ENCODE measurements at regions not wholly inside any gene's neighbourhood (a gene's known extent, or its start where the extent isn't known, plus 50 kb on each side); places are given as distances from the start of the nearest gene placed in this dataset.
"Not testable (repeated sequence)": the region's sequence is repeated elsewhere in the genome, so short reads cannot be mapped to it uniquely, and the experiment has no call there.

DNA sequence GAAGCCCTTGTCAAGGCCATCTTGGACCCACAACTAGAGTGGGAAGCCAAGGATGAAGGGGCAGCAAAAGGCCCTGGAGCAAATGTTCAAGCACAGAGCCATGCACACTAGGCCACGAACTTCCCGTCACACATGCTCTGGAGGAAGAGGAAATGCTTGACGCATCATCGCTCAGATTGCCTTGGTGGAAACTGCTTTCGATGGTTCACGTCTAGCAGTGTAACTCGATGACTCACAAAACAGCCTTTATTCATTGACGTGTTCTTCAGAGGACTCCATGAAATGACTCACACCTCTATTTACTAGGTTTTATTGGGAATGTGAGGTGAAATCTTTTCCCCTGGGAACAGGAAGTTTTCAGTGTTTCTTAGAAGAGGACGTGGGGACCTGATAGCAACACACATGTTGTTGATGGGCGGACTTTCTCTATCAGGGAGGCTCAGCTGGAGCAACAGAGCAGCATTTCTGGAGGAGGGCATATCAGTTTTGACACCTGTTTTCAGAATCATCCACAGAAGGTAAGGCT, 79.8 kb upstream of the FLT1 start:
- 35 to 83% methylated on average over 6 to 10 of the region's 10 CpGs for WGBS, 2 donors
- H3K36me3 ChIP-seq = no peaks in the 10 kb centered on the region
- H3K27ac ChIP-seq = peak overlapping the region in 1 of 4 donors; percentile 5
- TF ChIP-seq, protein P1, sequence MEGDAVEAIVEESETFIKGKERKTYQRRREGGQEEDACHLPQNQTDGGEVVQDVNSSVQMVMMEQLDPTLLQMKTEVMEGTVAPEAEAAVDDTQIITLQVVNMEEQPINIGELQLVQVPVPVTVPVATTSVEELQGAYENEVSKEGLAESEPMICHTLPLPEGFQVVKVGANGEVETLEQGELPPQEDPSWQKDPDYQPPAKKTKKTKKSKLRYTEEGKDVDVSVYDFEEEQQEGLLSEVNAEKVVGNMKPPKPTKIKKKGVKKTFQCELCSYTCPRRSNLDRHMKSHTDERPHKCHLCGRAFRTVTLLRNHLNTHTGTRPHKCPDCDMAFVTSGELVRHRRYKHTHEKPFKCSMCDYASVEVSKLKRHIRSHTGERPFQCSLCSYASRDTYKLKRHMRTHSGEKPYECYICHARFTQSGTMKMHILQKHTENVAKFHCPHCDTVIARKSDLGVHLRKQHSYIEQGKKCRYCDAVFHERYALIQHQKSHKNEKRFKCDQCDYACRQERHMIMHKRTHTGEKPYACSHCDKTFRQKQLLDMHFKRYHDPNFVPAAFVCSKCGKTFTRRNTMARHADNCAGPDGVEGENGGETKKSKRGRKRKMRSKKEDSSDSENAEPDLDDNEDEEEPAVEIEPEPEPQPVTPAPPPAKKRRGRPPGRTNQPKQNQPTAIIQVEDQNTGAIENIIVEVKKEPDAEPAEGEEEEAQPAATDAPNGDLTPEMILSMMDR (IDR thresholded peaks at IDR 0.05) = no peak
- no peak for TF ChIP-seq POLR2A (IDR thresholded peaks at IDR 0.05)
- H3K9me3 ChIP-seq = no peaks in the 10 kb centered on the region
- H3K4me3 ChIP-seq = no peak overlapping the region
- intact Hi-C loops (cut with DNase I) = no loop called here
- DNase-seq = no peak
- peaks cover 0 to 5% (median 0%) of the 10 kb centered on the region in 4 donors for H3K27me3 ChIP-seq
- H3K4me1 ChIP-seq = no peaks in the 10 kb centered on the region

DNA sequence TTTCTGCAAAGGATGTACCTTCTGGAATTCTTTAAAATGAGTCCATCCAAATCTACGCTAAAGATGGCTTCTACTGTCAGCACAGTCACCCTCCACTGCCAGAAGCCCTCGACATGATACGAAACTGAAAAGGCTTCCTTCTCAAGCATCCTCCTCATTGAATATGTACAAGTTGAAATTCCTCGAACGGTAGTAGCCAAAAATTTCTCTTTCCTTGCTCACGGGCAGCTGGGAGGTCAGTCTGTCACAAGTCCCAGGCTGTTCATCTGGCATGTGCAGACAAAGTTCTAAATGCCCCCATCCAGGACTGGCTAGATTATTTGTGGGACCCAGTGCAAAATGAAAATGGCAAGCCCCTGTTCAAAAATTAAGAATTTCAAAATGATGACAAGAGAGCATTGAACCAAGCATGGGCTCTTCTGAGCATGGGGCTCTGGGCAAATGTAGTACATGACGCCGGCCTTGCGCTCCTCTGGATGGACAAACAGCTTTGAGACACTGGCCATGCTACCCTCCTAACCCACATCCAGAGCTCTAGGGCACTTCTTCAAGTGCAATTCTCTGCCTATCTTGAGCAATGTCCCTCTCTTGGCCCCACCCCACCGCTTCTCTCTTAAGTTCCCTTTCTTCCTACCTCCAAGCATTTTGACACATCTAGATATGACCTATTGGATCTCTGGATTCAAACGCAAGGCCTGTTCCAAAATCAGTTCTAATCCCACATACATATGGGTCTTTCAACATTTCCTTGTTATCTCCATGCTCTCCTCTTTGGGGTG, 78.9 kb upstream of the FLT1 start:
- intact Hi-C loops (cut with DNase I) = no loop called here
- DNase-seq = no peak
- TF ChIP-seq POLR2A (IDR thresholded peaks at IDR 0.05) = no peak
- TF ChIP-seq, protein P1 (IDR thresholded peaks at IDR 0.05) = no peak
- Histone ChIP-seq H3K4me3 (no peak overlapping the region), H3K9me3 (no peaks in the 10 kb centered on the region), H3K4me1 (no peaks in the 10 kb centered on the region), H3K36me3 (no peaks in the 10 kb centered on the region), H3K27me3 (peaks cover 0 to 5% (median 0%) of the 10 kb centered on the region in 4 donors), H3K27ac (no peak overlapping the region)
- WGBS, 2 donors = 79 to 90% methylated on average over 11 of the region's 11 CpGs

DNA sequence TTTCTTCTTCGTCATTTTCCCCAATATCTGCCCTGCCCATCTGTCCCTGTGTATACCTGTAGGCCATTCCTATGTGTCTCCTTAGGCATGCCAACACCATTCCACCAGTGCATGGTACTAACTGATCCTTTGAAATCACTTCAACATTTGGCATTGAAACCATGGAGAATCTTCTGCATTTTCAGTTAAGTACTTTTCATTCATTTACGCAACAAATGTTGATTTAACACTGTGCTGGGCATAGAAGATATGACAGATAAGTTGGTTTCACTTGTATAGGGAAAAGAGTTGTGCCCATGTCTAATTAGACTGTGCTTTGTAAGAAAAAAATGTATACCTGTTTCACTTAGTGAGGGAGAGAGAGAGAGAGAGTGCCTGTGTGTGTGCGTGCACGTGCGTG, 77.9 kb upstream of the FLT1 start:
- Histone ChIP-seq H3K36me3 (no peaks in the 10 kb centered on the region), H3K4me1 (no peaks in the 10 kb centered on the region), H3K27ac (no peak overlapping the region), H3K4me3 (no peak overlapping the region), H3K27me3 (peaks cover 0 to 5% (median 0%) of the 10 kb centered on the region in 4 donors), H3K9me3 (no peaks in the 10 kb centered on the region)
- intact Hi-C loops (cut with DNase I) = no loop called here
- WGBS, 2 donors = 93 to 94% methylated on average over 5 of the region's 5 CpGs
- TF ChIP-seq POLR2A (IDR thresholded peaks at IDR 0.05) = no peak
- TF ChIP-seq, protein P1 (IDR thresholded peaks at IDR 0.05) = no peak
- no peak for DNase-seq

DNA sequence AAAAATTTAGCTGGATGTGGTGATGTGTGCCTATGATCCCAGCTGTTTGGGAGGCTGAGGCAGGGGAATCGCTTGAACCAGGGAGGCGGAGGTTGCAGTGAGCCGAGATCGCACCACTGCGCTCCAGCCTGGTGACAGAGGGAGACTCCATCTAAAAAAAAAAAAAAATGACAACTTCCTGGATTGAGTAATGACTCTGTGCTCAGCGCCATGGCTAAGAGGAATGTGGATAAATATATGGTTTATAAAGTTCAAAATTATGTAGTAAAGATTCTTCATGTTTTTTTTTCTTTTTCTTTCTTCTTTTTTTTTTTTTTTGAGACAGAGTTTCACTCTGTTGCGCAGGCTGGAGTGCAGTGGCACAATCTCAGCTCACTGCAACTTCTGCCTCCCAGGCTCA, 75.4 kb upstream of the FLT1 start:
- DNase-seq; H3K27me3 ChIP-seq; H3K4me3 ChIP-seq; H3K36me3 ChIP-seq; H3K9me3 ChIP-seq; intact Hi-C loops (cut with DNase I); H3K4me1 ChIP-seq; H3K27ac ChIP-seq: not testable (repeated sequence)
- WGBS, 2 donors = 80 to 82% methylated on average over 7 of the region's 7 CpGs

DNA sequence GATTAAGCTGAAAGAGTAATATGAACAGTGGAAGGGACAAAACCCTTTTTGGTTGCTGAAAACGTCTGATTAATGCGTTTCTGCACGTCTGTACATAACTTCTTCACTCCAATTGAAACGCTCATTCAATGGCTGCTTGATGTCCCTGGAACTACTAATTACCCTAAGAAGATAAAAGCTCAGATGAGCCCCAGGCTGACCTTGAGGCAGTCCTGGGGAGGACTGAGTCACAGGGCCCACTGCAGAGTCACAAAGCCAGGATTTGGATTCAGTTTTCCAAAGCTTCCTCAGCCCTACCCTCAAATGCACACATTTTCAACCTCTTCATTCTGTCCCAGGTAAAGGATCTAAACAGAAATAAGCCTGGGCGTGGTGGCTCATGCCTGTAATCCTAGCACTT, 75.0 kb upstream of the FLT1 start:
- intact Hi-C loops (cut with DNase I) = no loop called here
- Histone ChIP-seq H3K4me3 (no peak overlapping the region), H3K4me1 (no peaks in the 10 kb centered on the region), H3K9me3 (no peaks in the 10 kb centered on the region), H3K27me3 (no peaks in the 10 kb centered on the region), H3K36me3 (no peaks in the 10 kb centered on the region), H3K27ac (no peak overlapping the region)
- 63 to 67% methylated on average over 4 to 5 of the region's 5 CpGs for whole genome bisulfite sequencing, 2 donors
- no peak for DNase-seq
- TF ChIP-seq POLR2A (IDR thresholded peaks at IDR 0.05) = no peak
- TF ChIP-seq, protein P1 (IDR thresholded peaks at IDR 0.05) = no peak
